ENCODE measurements at regions not wholly inside any gene's neighbourhood (a gene's known extent, or its start where the extent isn't known, plus 50 kb on each side); places are given as distances from the start of the nearest gene placed in this dataset.

DNA sequence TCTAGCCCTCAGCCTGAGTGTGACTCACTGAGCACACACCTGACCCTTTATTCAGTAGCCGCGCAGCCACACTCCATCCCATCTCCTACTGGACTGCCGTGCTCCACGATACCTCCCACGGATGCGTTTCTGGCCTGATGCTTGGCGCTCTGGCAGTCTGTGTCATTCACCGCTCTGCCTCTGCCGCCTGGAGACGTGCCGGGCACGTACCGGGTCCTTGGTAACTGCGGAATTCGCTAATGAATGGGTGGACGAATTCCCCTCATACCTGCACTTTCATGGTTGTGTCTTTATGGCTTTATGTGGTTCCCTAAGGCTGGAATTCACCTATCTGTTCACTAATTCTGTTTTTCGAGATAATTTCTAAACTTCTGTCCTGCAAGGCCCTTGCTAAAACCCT lies 405.7 kb downstream of the QKI start:
- no peak for DNase-seq (ENCODE audit: low spot score)

DNA sequence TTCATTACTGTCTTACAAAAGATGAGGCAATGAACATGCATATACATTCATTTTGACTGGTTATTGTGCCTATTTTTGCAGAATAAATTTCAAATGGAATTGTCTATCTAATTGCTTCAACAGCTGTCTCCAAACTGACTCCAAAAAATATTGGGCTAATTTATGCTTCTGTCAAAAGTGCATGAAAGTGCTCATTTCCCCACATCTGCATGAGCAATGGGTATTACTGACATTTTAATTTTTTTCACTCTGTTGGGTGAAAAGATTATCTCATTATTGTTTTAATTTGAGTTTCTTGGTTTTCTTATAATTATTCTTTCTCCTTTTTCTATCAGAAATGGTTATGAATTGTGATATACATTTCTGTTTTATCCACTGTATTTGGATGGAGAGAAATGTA lies 404.2 kb downstream of the QKI start:
- DNase-seq (ENCODE audit: low spot score): no peak

DNA sequence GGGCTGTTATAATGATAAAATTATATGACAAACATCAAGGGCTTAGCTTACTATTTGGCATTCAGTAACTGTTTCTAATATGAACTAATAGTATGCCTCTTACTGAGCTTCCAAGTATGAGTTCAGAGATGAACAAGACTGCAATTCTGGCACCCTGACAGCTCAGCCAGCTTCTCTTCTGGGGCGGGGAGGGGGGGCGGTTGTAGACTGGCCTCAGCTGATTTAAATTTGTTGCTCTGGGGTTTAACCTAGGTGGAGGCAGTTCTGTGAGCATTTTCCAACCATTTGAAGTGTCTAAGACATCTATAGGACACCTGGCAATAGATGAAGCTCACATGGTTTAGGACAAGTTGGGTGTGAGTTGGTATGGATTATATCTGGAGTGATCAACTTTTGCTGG lies 401.9 kb downstream of the QKI start:
- DNase-seq (ENCODE audit: low spot score): no peak

DNA sequence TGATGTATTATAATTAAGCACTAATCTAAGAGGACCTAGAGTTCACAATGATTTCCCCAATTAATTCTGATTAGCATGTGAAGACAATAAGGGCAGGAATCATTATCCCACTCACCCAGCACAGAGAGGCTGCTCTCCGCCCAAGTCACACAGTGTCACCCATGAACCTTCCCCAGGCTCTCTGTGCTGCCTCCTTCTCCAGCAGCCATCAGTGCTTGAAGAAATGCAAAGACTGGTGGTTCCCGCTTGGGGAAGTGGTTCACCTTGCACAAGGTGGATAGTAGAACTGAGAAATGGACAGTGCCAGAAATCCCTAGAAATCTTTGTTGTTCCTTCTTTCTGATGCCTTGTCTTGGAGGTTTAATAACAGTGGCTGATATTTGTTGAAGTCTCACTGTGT lies 401.3 kb downstream of the QKI start:
- DNase-seq (ENCODE audit: low spot score): no peak

DNA sequence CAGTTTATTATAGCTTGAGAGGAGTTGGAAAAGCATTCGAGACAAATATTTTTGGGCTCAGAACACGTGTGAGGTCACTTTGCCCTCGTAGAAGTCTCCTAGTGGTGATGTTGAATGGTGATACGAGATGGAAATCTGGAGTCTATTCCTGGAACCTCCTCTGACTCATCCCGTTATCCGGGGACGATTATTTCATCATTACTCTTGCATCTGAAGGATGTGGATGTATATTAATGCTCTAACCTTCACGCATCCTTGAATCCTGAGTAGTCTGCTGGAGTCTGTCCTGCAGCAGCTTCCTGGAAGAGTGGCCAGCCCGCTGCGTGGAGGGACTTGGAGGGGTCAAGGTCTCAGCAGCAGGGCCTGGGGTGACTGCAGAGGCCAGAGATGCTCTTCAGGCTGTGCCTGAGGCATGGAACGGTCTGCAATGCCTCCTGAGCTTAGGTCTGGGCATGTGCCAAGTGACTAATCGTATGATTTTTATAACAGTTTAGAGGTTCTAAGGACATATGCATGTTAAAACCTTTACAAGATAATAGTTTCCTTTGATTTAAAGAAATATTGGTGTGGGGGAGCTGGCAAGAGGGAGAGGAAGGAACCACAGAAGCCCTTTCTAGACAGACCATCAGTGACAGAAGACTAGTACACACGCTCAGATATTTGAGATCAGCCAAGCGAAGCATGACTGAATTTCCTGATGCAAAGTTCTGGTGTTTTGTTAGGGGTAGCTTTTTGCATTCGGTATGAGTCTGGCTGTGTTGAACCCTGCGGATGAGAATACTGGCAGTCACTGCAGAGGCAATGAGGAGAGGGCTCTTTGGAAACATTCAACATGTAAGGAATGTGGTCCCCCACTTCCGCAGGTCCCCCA lies 400.2 kb downstream of the QKI start:
- DNase-seq (ENCODE audit: low spot score): no peak

DNA sequence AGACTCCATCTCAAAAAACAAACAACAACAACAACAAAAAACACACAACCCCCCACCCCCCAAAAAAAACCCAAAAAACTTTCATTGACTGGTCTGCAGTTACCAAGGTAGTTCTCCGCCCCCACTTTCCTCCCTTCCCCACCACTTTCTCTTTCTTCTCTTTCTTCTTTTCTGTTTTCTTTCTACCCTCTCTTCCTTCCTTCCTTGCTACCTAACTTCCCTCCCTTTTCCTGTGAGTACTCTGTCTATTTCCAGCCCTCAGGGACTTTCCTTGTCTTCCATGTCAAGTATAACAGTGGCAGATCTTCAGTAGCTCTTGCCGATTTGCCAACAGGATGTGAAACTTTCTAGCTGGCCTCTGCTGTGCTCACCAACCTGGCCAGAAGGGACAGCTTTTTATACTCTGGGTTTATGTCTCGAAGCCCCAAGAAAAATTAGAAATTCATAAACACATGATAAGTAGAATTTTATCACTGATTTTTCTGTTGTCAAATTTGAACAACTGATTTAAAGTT lies 399.5 kb downstream of the QKI start:
- DNase-seq (ENCODE audit: low spot score): no peak

DNA sequence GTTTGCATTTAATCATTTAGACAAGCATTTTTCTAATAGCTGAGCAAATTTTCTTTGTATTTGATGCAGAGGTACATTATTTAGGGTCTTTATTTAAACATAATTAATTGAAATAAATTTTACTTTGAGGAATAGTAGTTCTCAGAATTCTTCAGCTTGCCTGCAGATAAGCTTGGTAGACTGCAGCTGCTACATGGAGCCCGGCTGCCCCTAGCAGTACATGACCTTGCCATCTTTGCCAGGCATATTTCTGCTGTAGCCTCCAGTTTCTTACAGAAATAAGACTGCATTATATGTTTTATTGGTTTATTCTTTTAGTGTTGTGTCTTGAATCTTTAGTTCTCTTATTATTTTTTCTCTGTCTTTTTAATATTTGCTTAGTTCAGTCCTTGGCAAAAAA lies 396.8 kb downstream of the QKI start:
- DNase-seq (ENCODE audit: low spot score): no peak

DNA sequence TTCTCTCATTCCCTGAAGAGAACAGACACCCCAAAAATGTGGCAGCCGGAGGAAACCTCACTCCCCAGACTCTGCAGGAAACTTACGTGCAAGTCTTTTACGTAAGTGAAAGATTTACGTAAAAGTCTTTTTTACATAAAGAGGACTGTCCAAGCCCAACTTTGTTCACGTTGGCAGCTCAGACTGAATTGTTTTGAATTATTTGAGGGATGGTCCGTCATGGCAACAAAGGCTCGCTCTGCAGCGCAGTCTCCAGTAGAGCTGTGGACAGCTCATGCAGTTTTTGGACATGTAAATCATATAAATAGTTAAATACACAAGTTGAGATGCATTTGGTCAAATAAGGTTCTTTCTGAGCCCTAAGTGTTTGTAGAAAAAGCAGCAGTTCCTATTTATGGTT lies 394.8 kb downstream of the QKI start:
- no peak for DNase-seq (ENCODE audit: low spot score)

DNA sequence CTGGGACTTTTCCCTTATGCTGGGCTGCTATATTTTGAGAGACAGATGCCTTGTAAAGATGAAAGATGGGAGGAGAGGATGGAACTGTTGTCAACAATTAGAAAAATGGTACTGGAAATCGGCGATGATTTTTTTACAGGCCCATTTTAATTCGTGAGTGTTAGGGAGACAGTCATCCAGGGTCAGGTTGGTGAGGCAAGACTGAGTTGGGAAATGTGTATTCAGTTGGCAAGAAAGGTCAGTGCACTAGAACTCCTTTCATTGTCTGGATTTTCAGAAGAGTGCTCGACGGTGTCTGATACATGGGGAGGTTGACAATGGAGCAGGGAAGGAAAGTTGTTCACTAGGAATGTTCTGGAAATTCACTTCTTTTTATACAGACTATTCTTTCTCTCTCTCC lies 394.4 kb downstream of the QKI start:
- DNase-seq (ENCODE audit: low spot score): no peak

DNA sequence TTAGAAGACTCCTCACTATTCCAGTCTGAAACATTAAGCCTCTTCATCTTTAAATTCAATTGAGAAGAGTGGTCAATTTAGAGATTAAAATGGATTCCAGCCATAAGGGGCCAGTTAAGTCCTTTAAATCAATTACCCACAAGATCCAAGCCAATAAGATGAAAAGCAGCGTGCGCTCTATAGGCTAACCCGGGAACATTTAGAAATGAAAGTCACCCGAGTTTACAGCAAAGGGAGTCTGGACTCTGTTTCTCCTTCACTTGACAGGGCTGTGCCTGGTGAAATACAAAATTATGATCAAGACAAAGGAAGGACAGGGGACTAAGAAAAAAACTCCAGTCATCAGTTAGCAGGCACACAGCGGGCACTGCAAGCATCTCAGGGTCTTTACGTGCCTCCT lies 393.7 kb downstream of the QKI start:
- peak; percentile 99 for DNase-seq (ENCODE audit: low spot score)

DNA sequence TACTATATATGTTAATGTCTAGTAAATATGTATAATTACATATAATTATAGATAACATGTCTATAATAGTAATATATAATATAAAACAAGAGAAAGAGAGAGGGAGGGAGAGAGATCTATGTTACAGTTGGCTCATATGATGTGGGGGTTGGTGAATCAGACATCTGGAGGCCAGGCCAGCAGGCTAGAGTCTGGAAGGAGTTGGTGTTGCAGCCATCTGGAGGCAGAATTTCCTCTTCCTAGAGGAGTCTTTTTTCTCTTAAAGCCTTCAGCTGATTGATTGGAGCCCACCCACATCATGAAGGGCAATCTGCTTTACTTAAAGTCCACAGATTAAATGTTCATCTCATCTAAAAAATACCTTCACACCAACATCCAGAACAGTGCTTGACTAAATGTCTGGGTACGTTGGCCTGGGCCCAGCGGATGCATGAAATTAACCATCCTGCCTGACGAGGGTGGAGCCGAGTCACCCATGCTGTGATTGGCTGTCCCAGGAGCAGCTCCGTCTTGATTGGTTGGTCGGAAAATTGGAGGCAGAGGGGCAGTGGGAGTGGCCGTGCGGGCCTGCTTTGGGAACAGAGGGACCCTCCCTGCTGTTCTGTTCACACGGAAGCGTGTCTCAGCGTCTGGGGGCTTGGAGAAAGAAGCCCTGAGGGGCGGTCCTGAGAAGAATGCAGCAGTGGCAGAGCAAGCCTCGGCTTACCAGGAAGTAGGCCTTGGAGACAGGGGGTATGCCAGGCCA lies 392.4 kb downstream of the QKI start:
- peak; percentile 91 for DNase-seq (ENCODE audit: low spot score)

DNA sequence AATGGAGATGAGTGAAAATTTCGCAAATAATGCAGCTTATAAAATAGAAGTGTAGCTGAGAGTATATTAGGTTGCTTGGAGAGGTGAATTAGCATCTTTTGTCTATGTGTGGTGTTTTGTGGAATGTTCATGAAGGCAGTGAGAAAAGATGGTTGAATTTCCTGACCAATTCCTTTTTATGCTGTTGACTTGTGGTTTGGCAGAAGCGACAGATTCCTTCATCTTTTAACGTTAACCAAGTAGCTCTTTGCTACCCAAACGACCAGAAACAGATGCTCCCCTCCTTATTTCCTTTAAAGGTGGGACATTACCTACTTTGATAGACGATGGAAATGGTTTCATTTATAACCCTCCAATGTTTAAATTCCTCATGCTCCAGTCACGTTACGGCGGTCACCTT lies 390.5 kb downstream of the QKI start:
- DNase-seq (ENCODE audit: low spot score): no peak

DNA sequence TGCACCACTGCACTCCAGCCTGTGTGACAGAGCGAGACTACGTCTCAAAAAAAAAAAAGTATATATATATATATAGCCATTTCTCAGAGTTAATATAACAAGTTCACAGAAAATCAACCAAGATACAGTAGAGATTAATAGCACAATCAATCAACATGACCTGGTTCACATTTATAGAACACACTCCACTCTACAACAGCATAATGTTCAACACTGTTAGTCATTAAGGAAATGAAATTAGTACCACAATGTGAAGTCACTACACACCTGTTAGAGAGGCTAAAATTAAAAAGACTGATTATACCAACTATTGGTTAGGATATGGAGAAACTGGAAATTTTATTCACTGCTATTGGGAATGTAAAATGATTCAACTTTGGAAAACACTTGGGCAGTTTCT lies 387.7 kb downstream of the QKI start:
- DNase-seq (ENCODE audit: low spot score): no peak

DNA sequence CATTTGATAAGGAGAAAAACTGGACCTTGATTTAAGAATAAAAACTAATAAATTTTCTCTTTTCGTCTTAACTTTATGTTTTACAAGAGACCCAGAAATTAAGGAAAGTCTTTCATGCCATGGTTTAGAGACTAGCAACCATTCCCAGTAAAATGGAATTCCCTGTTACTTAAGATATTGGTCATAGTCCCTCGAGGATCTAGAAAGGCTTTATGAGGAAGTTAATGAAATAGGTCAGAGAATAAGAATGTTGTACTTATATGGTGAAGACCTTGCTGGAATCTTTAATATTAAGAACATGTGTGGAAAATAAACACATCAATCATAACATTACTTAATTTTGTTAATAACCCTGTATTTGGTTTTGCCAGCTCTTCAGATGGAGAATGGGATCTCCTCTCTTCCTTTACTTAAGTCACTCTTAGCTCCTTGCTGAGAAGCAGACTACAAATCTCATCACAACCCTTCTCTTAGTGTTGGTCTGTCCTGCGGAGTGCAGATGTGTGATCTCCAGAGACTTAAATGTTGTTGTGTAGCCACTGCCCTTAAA lies 382.9 kb downstream of the QKI start:
- no peak for DNase-seq (ENCODE audit: low spot score)

DNA sequence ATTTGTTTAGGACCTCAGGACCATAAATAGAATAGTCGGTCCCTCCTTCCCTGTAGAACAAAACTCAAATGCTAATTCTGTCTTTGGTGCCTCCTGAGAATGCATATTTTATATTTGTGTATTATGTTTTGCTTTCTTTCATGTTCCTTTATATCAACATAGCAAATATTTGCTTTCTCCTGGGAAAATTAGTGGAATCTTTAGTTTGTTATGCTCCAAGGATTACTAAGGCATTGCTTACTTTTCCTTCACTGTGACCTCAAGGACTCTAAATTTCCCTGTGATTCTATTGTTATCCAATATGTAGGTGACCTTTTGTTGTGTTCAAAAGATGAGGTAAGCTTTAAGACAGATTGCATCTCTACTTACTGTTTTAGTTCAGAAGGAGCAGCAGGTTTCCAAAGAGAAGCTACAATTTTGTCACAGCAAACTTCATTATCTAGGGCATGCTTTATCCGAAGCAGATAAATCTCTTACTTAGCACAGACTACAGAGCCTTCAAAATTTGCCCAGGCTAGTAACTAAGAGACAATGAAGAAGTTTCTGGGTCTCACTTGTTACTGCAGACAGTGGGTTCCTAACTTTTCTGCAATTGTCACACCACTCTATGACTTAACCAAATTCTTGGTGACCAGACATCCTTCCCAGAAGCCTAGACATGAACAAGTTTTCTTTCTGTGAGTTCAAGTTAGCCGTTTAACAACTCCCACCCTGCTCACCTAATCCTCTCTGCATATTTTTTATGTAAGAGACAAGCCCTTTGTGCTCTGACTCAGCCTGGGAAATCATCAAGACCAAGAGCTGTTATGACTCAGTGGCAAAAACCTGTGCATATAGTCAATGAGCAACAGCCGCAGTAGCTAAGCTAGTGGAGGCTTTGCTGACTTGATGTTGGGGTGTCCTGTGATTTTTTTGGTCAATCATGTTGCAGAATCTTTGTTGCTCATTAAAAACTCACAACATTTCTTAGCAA lies 378.8 kb downstream of the QKI start:
- DNase-seq (ENCODE audit: low spot score): no peak

DNA sequence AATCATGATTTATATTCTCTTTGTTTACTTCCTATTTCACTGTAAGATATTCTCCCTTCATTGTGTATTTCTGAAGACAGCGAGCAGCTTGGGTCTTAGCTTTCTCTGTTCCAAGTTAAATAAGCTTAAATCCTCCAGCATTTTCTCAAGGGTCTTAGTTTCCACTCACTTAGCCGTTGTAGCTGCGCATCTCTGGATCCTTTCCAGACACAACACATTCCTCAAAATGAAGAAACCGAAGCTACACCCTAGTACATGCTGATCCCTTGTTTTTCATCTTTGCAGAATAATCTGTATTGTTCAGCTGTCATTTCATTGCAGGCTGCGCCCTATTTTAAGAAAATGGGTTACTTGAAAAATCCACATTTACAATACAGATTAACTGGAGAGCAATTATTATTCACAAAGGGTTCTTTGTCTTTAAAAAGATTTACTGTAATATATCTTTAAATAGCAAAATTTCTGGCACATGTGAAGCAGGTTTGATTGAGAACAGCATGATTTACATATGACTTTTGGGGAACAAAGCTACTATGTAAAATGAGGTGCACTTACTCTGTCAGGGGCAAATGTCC lies 375.8 kb downstream of the QKI start:
- no peak for DNase-seq (ENCODE audit: low spot score)

DNA sequence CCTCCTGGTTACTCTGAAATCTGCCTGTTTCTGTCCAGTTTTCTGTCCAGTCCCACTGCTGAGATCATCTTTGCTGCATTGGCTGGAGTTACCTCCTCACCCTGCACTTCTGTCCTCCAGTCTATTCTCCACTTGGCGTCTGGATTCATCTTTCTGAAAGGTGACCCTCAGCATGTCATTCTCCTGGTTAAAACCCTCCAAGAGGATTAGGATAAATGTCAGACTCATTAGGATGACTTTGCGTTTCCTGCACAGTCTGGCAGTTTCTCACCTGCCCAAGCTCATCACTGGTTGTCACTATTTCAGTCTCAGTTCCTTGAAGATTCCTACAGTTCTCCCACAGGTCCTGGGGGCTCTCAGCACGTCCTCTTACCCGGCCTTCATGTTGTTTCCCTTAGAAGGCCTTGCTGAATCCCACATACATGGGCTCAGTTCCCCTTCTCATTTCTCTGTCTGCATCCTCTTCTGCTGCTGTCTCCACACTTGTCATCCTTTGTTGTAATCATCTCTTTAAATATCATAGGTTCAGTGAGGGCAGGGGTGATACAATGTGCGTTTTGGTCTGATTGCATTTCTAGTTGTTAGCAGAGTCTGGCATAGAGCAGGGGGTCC lies 374.8 kb downstream of the QKI start:
- DNase-seq (ENCODE audit: low spot score): no peak

DNA sequence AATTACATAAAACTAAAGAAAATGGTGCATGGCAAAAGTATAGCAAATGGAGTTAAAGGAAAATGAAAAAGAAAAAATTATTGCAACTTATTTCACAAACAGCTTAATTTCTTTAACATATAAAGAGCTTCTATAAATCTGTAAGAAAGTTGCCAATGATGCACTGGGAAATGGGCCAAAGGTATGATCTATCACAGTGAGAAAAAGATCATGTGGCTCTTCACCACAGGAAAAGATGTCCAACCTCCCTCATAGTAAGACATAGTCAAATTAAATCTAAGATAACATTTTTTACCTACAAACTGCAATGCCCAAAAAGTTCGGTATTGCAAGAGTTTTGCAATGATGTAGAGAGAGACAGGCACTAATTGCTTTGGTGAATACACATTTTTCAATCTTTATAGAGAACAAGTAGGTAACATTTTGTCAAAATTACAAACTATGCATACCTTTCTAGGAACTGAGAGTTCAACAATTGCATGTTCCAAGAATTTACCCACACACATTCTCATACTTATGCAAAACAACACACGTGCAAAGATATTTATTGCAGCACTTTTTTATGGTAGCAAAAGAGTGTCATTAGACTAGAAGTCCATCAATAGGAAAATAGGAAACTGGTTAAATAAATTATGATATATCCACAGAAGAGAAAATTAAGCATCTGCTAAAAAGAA lies 372.6 kb downstream of the QKI start:
- DNase-seq (ENCODE audit: low spot score): no peak

DNA sequence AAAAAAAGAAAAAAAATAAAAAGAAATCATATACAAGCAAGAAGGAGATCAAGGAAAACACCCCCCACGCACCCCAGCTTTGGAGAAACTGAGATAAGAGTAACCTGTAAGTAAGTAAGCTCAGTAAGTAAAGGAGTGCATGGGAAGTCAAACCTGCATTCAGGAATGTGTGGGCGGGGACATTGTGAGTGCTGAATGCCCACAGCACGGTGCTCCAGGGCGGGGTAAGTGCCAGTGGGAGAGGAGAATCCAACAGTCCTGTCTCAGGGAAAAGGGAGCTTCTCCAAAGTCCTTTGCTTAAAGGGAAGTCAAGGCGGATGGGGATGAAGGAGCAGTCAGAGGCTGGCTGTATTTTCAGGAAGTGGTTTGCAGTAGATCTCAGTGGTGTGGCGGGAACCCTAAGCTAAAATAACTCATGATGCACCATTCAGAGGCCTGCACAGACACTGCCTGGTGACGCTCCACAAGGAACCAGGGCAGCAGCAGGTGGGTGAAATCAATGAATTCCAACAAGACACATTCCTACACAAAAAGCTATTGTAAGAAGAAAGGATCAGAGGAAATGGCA lies 368.0 kb downstream of the QKI start:
- no peak for DNase-seq (ENCODE audit: low spot score)

DNA sequence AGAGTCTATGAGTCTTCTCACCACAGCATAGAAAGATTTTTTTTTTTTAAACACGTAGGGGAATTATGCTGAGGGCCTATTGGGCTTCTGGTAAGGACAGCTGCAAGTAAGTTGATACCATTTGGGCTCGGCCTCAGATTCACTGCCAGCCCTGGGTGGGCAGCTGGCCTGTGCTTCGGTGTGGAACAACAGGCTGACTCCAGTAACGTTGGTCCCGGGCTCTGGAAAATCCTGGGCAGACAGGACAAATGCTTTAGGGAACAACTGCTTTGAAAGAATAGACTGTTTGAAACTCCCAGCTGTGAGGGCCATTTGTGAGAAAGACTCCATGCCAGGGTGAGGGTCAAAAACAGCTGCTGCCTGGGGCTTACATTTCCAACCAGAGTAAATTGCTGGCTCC lies 366.5 kb downstream of the QKI start:
- DNase-seq (ENCODE audit: low spot score): peak; percentile 21

Data from SK-N-DZ (cell line).